ENCODE measurements at regions not wholly inside any gene's neighbourhood (a gene's known extent, or its start where the extent isn't known, plus 50 kb on each side); places are given as distances from the start of the nearest gene placed in this dataset.

DNA sequence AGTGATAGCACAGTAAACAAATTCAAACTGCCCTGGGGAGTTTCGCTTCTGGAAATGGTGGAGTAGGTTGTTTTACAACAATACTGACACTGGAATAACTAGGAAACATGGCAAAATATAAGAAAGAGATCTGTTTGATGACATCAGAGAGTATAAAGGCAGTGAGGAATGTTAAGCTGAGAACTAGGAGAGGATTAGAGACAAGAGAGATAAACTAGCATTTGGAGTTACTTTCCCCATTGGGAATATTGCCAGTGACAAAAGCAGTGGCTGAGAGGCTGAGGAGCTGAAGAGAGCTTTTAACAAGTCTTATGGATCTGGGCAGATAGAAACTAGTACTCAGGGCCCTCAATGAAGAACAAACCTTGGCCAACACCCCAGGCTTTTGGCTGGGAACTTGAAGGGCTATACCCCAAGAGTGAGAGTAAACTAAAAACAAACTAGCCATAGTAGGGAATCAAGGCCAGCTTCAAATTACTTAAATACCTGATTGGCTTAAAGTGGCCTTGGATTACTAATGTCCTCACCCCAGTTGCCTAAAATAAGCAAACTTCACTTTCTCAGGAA, 280.4 kb downstream of the KLF13 start:
- Histone ChIP-seq H4K20me1 (replicated peaks; ENCODE audit: control insufficient read depth, extremely low read depth, insufficient read depth, low read length) (no peaks in the 10 kb centered on the region), H3K36me3 (ENCODE audit: control insufficient read depth in 2 of 2, extremely low read depth in 1 of 2, insufficient read depth in 2 of 2, low read length in 2 of 2) (no peaks in the 10 kb centered on the region), H2AFZ (ENCODE audit: low read depth, low read length) (no peak overlapping the region), H3K4me1 (ENCODE audit: control insufficient read depth, extremely low read depth, insufficient read depth, low read length) (no peaks in the 10 kb centered on the region), H3K27ac (ENCODE audit: insufficient read depth, low read depth, low read length) (no peak overlapping the region), H3K9ac (replicated peaks; ENCODE audit: extremely low read depth, insufficient read depth, low read length) (no peak overlapping the region), H3K4me2 (ENCODE audit: insufficient read depth, low read length) (no peak overlapping the region), H3K9me3 (replicated peaks; ENCODE audit: control insufficient read depth, insufficient read depth, low read length) (no peaks in the 10 kb centered on the region), H3K9me1 (replicated peaks; ENCODE audit: control insufficient read depth, extremely low read depth, insufficient read depth, low read length) (no peaks in the 10 kb centered on the region), H3K4me3 (replicated peaks in 1 of 3; ENCODE audit: insufficient read depth in 1 of 3, low read depth in 1 of 3, low read length in 3 of 3) (no peak overlapping the region), H3K27me3 (ENCODE audit: control insufficient read depth in 2 of 2, insufficient read depth in 2 of 2, low read length in 2 of 2) (no peaks in the 10 kb centered on the region), H3K79me2 (ENCODE audit: control insufficient read depth, insufficient read depth, low read length) (no peaks in the 10 kb centered on the region)
- BruUV-seq (replicated peaks): no TSS peak
- DNase-seq (ENCODE audit: low read depth, low spot score) (no peak), FAIRE-seq (no peak)
- intact Hi-C loops (cut with micrococcal nuclease) (no loop called here), dilution Hi-C loops (cut with MboI; ENCODE audit: extremely low pct_ligation_motif_present, low sequenced_read_pairs) (no loop called here)
- TF ChIP-seq, protein P1, sequence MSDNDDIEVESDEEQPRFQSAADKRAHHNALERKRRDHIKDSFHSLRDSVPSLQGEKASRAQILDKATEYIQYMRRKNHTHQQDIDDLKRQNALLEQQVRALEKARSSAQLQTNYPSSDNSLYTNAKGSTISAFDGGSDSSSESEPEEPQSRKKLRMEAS (IDR thresholded peaks at IDR 0.05; ENCODE audit: insufficient read depth, insufficient read length): no peak
- TF ChIP-seq JUN (IDR thresholded peaks at IDR 0.05; ENCODE audit: borderline replicate concordance, insufficient read depth, insufficient read length, low read depth): no peak
- no peak for TF ChIP-seq POLR2AphosphoS5 (IDR thresholded peaks at IDR 0.05; ENCODE audit: insufficient read depth, low read depth, low read length)
- no peak for TF ChIP-seq MYC (IDR thresholded peaks at IDR 0.05; ENCODE audit: low read depth, low read length)
- TF ChIP-seq CTCF (IDR thresholded peaks at IDR 0.05; ENCODE audit: extremely low read depth in 1 of 2, insufficient read depth in 1 of 2, low read depth in 1 of 2, low read length in 2 of 2): no peak
- TF ChIP-seq FOS (IDR thresholded peaks at IDR 0.05; ENCODE audit: borderline replicate concordance, insufficient read depth, low read length): no peak
- no peak for TF ChIP-seq GATA2 (IDR thresholded peaks at IDR 0.05; ENCODE audit: insufficient read depth, insufficient read length, low read depth, low read length)
- CTCF ChIA-PET: no interaction called here
- POLR2A ChIA-PET: no interaction called here

Data from endothelial cell of umbilical vein (primary cell).